HG03103 (cell line): ENCODE measurements at regions not wholly inside any gene's neighbourhood (a gene's known extent, or its start where the extent isn't known, plus 50 kb on each side); places are given as distances from the start of the nearest gene placed in this dataset.
"Not testable (repeated sequence)": the region's sequence is repeated elsewhere in the genome, so short reads cannot be mapped to it uniquely, and the experiment has no call there.

Experiments
- ATAC-seq: cut with Tn5 transposase; IDR thresholded peaks from one replicate; pipeline ENCODE4 v1.9.1; 2021; ENCODE audit warnings: low read depth; ENCODE audit not compliant: unreplicated experiment

DNA sequence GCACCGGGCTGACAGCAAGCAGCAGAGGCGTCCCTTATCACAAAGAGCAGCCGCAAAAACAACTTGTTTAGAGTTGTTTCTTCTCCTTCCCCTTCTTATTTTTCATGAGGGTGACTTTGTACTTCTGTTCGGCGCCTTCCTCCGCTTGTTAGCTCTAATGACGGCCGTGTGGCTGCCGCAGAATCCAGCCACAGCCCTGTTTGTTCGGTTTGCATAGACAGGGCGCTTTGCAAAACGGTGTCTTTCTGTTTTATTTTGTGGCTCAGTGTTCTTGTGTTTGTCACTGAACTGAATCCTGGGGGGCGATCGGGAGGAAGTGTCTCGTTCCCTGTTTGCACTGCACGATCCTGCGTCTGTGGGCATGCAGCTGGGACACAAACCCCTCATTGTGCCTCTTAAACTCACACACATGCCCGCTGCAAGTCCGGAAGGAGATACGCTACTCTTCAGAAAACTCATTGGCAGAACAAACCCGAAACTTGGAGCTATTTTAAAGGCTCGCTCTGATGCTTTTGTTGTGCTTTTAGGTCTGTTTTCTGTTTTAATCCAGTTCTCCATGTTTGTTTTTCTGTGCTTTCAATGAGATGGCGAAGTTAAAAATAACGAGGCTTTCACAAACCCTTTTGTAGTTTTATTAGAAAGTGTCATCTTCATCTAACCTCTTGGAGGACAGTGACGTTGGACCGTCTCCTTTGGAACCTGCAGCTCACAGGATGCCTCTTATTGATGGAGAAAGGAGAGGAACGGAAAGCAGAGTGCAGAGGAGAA lies 213.9 kb downstream of the IRX2 start:
- no peak for ATAC-seq

DNA sequence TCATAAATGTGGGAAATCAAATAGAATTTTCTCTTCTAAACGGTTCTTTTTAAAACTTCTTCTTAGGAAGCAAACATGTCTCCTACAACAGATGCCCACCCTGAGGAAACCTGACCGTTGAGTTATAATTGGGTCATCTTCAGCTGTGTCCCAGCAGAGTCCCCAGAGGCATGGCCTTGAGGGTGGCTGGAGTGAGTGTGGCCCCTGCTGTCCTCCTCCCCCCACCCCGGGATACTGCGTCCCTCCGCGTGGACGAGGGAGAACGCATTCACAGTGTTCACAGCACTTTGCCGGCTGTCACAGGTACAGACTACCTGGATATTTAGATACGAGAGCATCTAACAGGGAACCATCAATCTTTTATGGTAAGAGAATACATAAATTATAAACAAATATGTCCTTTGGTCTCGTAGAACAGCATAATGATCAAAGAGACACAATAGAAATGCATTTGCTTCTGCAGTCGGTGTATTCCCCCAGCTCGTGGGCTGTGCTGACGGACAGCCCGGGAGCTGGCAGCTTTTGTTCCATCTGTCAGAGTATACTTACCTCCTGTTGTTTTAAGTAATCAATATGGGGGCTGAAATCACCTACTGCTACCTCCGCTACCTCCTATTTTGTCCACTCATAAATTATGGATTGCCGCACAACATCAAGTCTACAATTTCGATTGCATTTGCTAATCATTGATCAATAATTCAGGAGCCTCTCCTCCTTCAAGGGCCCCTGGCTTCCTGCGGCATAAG lies 214.7 kb downstream of the IRX2 start:
- ATAC-seq = no peak

- no peak for ATAC-seq
Observed at GRCh38 chr5:2534970-2535369, 216.5 kb downstream of the IRX2 start.

GRCh38 chr5:2534251-2534650 lies 217.2 kb downstream of the IRX2 start:
- ATAC-seq = no peak

- not testable (repeated sequence) for ATAC-seq
Observed at GRCh38 chr5:2533848-2534247, 217.6 kb downstream of the IRX2 start.

- no peak for ATAC-seq
Observed at GRCh38 chr5:2532809-2533208, 218.7 kb downstream of the IRX2 start.

- ATAC-seq = no peak
Observed at GRCh38 chr5:2531318-2531717, 220.2 kb downstream of the IRX2 start.

- ATAC-seq = no peak
Observed at GRCh38 chr5:2530609-2531008, 220.9 kb downstream of the IRX2 start.

DNA sequence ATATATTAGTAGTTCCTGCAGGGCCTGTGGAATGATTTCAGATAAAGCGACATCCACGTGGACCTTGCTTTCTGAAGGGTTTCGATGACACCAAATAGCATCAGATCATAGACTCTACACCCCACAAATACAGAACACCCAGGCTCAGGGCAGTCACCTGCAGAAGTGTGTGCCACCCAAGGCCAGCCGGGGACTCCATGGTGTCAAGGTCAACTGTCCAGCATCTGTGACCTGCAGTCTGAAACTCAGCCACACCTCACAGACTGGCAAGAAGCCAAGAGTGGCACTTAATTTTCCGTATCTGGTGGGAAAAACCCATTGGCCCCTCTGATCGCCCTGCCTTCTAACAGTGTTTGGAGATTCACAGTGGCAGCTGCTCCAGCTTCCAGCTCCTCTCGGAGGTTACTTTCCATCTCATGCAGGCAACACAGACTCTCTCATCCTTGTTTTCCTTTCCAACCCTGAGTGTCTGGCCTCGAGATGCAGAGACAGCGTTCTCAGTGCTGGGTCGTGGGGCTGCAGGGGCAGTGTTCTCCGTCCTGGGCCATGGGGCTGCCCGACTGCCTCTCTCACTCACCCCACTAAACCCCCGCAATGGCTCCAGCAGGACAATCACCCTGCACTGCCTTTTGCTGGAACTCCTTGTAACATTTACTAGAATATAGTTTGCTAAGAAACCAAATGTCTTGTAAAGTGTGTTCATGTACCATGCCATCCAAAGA lies 221.9 kb downstream of the IRX2 start:
- no peak for ATAC-seq

DNA sequence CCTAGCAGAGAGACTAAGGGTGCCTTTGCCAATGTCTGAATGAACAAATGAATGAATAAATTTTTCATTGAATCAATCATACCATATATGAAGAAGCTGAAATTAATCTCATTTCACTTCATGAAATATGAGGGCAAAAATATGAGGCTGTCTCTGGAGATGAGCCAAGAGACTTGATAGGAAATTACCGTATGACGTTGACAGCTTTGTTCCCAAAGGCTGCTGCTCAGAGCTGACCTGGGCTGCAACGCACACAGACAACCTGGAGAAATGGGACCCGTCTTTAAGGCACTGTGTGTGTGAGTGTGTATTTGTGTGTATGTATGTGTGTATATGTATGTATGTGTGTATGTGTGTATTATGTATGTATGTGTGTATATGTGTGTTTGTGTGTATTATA lies 226.1 kb downstream of the IRX2 start:
- ATAC-seq = no peak

DNA sequence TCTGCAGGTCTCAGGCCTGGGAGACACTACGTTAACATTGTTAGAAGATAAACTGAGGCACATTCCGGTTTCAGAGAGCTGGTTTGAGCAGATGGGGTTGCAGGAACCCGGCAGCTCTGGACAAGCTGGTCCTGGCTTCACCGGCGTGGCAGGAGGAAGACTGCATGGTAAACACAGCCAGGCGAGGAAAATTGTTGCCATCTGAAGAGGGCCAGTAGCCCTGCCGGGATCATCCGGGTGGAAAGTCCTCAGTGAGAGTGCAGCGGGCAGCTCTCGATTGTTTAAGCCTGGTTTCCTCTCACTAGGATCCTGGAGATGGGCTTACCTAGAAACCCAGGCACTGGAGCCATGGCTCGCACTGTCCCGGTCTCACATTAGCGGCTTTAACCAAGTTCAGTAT lies 226.9 kb downstream of the IRX2 start:
- ATAC-seq = no peak

GRCh38 chr5:2523180-2523579 lies 228.3 kb downstream of the IRX2 start:
- ATAC-seq = no peak

- no peak for ATAC-seq
Observed at GRCh38 chr5:2522372-2522771, 229.1 kb downstream of the IRX2 start.

DNA sequence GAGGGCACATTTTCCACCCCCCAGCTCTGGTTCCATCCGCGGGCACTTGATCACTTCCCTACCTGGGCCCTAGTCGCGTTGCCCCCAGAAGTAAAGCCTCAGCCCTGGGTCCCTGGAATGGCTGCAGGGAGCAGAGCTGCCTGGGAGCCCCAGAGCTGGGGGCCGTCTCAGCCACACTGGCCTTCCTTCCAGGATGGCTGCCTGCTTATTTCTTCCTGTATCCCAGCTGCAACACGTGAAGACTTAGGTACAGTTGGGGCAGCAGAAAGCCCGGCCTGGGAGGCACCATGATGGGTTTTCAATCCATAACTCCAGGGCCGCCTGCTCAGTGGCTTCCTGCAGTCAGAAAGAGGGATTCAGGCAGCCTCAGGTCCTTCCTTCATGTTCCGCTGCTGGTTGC lies 232.3 kb downstream of the IRX2 start:
- no peak for ATAC-seq

DNA sequence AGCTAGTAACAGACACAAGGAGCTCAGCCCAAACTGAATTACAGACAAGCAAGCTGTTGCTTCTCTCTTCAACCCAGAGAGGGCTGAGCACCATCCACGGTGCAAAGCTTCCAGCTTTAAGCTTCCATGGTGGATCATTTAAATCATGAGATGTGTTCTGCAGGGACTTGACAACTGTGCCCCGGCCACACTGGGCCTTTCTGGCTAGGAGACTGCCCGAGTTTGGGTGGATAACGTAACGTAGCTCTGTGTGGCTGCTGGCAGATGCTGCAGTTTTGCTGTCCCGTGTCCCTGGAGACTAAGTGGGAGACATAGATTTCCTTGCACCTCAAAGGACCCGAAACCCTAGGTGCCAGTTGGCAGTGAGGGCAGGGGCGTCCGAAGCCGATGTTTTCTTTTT lies 234.0 kb downstream of the IRX2 start:
- no peak for ATAC-seq

GRCh38 chr5:2515180-2515764 lies 236.2 kb downstream of the IRX2 start:
- no peak for ATAC-seq

GRCh38 chr5:2514484-2514883 lies 237.0 kb downstream of the IRX2 start:
- ATAC-seq = no peak

- ATAC-seq = no peak
Observed at GRCh38 chr5:2511706-2512105, 239.8 kb downstream of the IRX2 start.

DNA sequence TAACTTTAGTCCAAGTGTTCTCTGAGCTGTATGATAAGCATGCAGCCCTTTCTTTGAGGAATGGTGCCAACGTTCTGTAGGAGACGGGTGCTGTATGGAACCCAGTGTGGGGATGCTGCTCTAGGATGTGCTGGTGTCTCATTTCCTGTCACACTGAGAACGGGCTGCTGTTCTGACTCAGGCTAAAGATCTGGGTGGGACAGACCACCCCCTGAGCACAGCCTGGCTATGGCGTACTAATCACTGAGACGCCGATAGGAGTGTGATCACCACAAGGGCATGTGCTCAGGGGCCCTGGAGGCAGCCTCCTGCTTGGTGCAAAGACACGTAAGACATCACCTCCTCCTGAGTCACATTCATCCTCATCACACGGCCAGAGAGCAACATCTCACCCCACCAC lies 240.4 kb downstream of the IRX2 start:
- no peak for ATAC-seq

DNA sequence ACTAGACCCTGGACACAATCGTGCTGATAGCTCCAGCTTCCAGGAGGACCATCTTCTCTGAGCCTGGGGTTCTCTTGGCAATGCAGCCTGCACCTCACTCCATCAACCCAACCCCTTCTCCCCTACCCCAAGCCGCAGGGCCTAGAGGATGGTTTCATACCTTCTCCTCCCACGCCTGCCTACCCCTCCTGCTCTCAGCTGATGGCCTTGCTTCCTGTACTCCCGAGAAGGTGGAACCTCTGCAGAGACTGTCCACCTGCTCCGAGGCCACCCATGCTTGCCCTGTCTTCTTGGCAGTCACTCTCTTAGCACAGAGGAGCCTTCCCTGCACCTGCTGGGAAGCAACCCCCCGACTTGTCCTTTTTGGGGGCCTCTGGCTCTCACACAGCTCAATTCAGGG lies 241.9 kb downstream of the IRX2 start:
- ATAC-seq = no peak

GRCh38 chr5:2508514-2508913 lies 243.0 kb downstream of the IRX2 start:
- ATAC-seq = no peak
